HG03460 (cell line): ENCODE measurements at regions not wholly inside any gene's neighbourhood (a gene's known extent, or its start where the extent isn't known, plus 50 kb on each side); places are given as distances from the start of the nearest gene placed in this dataset.
A peak's percentile ranks its signal among the peaks of the same experiment; 100 is the strongest.

Source experiments
- ATAC-seq: cut with Tn5 transposase; IDR thresholded peaks from one replicate; pipeline ENCODE4 v1.9.1; 2021; ENCODE audit not compliant: unreplicated experiment

DNA sequence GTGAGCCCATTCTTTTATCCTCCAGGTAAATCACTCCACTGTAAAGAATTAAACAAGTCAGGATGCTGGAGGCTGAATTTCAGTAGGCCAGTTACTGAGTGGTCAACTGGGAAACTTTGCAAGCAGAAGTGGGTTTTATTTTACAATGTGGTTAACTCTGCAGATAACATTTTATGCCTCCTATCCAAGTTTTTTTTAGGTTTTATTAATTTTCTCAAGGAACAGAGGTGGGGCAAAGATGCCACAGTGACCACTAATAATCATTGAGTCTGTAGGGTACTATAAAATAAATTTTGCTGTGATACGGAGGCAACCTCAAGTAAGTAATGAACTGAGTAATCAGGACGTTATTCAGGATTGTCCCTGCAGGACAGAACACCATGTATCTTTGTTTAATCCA lies 599.9 kb downstream of the METTL15 start:
- ATAC-seq: no peak

DNA sequence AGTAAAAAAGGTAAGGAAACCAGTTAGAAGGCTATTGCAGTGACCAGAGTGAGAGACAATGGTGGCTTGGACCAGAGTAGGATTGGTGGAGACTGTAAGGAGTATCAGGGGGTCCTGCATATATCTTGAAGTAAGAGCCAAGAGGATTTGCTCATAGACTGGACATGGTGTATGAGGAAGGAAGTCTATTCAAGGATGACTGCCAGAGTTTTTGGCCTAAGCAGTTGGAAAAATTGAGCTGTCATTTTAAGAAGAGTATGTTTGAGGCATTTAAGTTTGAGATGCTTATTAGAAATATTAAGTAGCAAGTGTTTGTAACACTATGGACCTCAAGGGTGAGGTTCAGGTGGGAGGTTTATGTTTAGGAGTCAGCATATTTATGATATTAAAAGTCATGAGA lies 596.6 kb downstream of the METTL15 start:
- ATAC-seq: no peak

DNA sequence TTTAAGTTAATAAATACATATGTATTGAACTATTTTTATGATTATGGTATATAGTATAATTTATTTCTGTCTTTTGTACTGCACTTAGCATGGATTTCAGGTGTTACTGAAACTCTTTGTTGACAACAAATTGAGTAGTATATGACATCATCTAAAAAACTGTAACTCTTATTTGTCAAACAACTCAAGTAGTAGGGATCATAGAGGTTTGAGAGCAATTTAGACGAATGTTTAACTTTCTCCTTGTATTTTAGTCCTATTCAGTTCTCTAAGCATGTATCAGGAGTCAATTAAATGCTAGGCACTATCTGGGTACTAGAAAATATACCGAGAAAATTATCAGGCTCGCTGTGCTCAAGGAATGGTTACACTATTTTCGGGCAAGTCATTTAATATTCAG lies 595.2 kb downstream of the METTL15 start:
- ATAC-seq: no peak

DNA sequence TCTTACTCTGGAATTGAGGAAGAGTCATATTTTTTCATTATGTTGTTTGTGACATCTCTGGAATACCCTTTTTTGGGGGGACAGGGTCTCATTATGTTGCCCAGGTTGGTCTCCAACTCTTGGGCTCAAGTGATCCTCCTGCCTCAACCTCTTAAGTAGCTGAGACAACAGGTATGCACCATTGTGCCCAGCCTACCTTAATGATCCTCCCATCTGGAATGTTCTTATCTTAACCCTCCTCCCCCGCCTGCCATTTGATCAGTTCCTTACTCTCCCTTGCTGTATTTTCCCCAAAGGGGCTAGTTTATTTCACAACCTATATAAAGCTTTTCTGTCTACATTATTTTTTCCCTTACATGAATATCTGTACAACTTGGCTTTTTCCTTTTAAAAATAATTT lies 594.7 kb downstream of the METTL15 start:
- ATAC-seq: no peak

DNA sequence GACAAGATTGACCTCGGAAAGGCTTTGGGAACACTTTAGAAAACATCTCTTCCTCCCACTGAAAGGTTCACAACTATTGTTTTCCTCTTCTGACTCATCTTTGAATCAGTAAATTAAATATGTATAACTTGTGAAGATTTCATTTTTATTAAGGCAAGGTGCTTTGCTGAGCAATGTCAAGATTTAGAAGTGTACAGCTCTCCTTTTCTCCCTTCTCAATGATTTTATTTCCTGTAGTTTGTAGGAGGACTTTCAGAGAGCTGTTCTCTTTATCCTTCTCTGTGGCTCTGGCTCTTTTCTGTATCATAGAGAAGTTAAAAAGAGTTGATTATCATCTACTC lies 594.2 kb downstream of the METTL15 start:
- no peak for ATAC-seq

DNA sequence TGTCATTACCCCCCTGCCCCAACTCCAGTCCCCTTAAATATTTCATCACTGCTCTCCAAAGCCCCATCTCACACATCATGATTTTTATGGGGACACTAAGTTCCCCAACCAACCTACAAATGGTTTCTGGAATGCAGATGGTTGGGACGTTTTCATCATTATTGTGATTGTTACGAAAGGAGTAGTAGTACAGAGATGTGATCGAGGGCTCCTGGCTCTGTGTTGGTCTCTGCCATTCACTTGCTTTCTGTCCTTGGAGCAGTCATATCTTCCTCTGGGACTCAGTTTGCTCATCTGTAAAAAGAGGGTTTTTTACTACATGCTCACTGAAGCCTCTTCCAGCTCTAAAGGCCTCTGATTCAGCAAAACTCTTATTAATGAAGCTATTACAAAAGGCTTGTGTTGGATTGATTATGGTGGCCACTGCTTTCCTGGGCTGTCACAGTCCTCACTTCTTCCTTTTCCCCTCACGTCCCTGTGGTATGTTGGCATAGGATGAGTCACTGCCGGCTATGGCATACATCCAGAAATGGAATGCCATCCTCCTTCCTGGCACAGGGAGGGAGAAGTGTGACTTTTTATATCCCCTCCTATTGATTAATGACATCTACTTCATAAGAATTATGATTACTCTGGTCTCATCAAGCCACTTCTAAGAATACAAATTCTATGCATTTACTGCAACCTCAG lies 593.7 kb downstream of the METTL15 start:
- no peak for ATAC-seq

DNA sequence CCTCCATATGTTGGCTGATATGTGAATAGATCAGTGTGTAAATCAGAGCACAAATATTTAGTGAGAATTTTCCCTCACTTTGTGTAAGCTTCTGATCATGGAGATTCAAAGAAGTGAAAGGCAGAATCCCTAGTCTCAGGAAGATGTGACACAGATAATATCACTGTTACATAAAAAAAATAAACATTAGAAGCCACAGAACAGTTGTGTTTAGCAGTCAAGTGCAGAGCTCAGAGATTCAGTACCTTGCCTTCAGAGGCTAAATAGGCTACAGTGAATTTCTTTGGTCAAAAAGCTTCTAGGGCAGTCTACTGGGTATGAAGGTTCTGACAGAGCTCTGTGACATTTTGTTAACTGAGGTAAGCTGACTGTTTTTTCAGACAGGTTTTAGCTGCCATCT lies 591.5 kb downstream of the METTL15 start:
- ATAC-seq: no peak

DNA sequence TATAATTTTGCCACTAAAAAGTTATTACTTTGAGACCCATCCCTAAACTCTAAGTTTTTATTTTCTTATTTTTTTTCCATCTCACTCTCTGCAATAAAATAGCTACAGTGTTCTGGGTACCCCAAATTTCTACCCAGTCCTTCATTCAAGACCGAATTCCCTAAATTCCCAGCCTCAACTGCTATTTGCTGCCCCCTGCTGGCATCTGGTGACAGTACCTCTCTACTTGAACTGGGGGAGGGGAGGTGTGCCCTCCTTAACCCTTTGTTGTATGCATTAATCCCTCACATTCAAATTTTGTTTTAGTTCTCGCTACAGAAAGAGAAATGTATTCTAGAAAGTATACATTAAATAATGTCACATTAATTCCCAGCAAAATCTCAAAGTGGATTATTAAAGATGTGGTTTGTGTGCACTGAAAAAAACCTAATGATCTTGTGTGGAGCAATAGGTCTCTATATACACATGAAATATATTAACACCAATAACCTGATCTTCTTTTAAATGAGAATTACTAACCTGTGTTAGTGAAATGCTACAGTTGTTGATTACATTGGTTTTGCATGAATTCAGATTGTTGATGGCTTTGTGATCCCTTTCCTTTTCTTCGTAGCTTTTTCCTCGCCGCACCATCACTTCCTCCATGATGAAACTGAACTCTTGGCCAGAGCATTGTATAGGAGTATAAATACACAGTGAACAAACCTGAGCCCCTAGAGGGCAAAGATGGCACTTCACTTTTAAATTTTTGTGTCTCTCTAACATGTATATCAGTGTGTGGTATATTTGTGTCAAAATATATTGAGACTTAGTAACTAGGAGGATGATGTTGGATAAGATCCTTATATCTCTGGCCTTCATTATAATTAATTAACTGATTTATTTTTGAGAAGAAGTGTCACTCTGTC lies 590.0 kb downstream of the METTL15 start:
- ATAC-seq: peak; percentile 57

DNA sequence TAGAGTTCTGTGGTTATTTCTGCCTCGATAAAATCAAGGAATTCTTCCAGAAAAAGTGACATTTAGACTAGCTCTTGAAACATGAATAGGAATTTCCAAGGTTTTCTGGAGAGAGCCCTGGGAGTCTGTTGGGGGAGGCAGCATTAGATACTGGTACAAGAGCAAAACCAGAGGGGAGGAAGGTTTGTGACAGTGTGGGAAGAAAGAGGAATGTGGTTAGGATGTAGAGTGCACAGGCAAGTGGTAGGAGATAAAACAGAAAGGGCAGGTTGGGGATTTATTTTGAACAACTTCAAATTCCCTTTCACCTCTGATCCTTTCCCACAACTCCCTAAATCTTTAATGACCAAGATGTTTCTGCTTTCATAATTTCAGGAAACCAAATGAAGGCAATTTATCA lies 588.4 kb downstream of the METTL15 start:
- no peak for ATAC-seq

DNA sequence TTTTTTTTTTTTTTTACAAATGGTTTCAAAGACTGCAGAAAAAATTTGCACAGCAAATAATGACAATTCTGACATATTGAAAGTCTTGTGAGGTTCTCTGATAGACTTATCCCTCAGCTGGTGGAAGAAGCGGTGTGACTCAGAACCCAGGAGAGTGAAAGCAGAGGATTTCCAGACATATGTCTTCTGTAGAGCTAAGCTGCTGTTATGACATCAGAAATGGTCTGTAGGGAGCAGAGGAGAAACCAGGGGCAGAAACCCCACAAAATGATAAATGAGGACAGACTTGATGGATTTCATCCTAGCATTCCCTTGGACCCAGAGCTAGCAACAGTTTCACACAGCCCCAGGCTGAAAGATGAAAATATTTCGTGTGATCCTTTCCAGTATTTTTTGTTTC lies 582.6 kb downstream of the METTL15 start:
- no peak for ATAC-seq

DNA sequence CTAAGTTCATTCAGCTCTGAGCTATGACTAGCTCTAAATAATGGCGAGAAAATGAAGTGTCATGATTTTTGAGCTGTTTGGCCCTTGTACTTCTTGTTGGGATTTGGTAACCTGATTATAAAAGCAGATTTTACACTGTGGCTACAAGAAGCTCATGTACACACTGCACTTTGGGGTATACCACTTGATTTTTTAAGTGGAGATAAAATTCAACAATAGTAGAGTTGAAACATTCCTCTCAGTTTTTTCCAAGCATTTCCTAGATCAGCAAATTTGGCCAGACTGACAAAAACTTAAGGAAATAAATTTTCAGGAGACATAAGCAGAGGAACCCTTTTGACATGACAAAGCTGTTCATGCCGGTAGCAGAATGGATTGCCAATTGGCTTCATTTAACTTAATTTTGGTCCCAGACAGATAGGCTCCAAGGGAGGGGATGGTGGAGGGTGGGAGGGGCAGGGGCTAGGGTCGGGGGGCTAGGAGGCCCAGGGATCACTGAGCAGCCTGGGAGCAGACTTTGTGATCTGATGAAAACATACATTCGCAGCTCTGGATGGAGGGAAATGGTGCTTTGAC lies 575.9 kb downstream of the METTL15 start:
- ATAC-seq: no peak

DNA sequence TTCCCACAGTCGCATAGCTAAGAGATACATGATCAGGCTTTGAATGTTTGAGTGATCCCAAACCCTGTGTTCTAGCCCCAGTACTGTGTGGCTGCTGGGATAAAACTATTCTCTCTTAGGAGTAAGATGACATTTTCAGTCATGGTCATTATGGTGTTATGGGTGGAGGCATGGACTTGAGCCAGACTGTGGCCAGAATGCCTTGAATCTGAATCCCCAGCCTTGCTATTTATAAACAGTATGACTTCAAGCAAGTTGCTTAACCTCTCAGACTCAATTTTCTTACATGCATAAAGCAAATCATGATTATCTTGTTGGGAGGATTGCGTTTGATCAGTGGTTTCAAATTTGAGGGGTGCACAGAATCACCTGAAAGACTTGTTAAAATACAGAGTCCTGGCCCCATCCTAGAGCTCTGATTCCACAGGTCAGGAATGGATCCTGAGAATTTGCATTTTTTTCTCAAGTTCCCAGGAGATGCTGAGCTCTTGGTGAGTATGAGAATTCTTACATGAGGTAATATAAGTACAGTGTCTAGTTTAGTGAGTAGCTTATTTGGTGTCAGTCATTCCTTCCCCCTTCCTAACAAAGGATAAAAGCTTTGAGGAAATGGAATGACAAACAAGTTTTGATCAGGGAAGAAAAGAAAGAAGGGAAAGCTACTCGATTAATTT lies 571.7 kb downstream of the METTL15 start:
- ATAC-seq: no peak

DNA sequence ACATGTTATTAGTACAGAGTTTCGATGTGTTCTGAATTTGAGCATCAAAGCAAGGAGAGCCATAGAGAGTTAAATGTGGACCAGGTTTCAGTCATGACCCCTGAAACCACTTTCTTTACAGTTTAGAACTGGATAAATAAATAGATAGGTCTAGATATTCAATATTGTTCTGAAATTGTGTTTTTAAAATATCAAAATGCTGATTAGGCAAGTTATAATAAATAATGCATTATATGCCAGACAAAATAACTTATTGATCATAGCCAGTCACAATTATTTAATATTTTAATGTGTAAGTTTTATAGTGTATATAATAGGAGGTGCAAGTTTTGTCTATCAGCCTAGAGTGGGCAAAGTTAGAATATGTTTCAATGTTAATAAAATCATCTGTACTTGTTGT lies 569.5 kb downstream of the METTL15 start:
- no peak for ATAC-seq

DNA sequence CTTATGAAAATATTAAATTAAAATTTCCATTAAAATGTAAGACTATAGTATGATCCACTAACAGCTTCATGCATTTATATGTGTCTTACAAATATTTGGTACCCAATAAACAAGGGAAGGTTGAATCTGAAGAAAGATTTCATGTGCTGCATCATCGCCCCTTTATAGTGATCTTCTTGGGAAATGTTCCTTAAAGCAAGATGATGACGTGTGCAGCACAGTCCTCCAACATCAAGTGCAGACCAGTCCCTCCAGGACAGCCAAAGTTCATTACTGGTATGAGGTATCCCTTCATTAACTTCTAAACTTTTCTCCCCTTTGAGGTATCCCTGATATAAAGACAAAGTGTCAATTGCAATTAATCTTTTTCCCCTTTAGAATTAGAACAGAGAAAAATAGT lies 567.0 kb downstream of the METTL15 start:
- no peak for ATAC-seq

DNA sequence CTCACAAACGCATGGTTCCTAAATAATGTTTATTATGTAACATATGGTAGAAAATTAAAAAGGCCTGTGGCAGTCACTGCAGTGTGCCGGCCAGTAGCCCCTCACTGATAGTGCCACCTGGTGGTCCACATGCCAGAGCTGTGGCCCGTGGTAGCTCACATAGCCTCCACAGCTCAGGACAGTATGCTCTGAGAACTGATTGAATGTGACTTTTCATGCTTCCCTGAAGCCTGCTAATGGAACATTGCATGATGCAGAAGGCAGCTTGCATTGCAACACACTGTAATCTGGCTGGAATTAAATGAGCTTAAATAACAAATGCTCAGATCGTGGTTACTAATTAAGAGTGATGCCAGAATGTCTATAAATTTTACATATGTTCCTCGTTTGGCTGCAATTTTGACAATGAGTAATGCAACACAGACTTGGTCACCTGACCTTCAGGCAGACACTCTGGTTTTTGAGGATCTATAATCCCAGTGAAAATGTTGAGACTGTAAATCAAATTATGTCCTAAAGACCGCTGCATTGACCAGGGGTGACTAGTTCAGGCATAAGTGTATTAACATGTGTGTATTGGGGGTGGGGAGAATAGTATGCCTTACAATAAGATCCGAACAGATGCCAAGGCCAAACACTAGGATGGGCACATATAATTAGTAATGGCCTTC lies 566.4 kb downstream of the METTL15 start:
- no peak for ATAC-seq

DNA sequence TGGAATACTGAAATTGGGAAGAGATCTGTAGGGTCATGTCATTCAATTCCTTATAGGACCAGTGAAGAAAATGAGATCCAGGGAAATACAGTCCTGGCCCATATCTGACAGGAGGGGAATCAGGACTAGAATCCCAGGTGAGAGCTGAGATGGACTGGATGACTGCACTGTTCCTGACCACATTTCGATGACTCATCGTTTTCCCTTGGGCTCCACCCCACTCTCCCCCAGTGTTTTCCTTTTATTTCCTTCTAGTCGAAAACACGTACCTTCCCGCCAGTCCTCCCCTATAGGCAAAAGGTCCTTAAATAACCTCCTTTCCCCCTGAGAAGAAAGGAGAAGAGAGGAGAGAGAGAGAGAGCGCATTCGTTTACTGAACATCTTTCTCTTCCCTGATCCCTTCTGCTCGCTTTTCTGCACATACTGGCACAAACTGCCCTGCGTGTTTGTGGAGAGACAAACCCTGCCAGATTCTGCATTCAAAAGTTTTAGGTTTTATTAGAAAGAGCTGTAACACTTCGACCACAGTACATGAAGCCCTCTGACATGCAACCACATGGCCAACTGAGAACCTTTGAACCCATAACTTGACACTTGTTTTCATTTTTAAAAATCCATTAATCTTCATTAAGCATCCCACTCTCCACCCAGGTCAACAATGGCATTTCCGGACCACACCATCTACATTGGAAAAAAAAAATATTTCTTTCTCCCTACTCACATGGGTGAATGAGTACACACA lies 565.7 kb downstream of the METTL15 start:
- ATAC-seq: no peak

DNA sequence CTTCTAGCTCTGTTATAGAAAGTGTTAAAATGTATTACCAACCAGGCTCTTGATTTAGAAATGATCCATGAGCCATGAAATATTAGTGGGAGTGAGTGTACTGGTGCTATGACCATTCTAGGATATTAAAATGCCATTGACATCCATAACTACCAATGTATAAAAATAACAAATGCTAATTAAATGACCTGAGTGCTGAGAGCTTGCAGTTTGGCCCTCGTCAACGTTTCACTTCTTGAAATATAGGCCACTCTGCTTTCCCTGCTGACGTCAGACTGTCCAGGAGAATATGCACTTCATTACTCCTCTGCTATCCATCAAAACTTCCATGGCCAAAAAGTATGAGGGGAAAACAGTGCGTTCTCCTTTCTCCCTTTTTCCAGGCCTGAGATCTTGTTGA lies 563.1 kb downstream of the METTL15 start:
- no peak for ATAC-seq

DNA sequence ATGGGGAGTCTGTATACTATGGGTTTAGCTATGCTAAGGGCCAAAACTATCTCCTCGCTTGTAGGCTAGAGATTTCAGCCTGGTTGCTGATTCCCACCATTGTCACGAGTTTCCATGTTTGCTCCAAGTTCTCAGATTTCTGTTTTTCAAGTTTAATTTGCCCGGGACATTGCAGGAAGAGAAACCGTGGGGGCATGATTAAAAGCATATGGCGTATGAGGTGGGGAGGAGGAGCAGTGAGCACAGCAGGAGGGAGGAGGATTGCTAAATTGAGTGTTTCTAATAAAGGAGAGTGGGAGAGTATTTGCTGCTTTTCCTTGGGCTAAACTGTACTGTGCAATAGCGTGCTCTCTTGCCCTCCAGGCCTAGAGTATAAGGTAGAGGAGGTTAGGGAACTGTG lies 558.4 kb downstream of the METTL15 start:
- ATAC-seq: no peak

DNA sequence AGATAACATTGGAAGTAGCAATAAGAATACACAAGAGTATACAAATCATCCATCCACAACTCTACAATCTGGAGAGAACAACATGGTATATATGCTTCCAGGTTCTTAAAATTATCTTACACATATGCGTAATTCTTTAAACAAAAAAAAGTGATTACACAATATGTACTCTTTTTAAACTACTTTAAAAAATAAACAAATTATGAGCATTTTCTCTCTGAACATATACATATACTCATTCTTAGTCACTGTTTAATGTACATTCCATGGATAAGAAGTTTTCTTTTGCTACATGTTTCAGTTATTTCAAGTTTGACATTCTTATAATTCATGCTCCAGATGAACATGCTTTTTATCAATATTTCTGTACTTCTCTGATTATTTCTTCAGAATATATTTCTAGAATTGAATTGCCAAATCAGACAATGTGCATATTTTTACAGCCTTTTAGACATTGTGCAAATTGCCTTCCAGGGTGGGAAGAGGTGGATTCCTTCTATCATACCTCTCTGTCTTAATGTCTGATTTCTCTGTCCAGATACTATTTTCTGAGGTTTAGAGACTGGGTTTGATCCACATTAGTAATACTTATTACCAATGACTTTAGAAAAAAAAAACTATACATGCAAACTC lies 551.6 kb downstream of the METTL15 start:
- ATAC-seq: no peak
